NCI-H774 (cell line): ENCODE measurements at regions not wholly inside any gene's neighbourhood (a gene's known extent, or its start where the extent isn't known, plus 50 kb on each side); places are given as distances from the start of the nearest gene placed in this dataset.
"Not testable (repeated sequence)": the region's sequence is repeated elsewhere in the genome, so short reads cannot be mapped to it uniquely, and the experiment has no call there.

ENCODE experiments used
- DNase-seq: peaks from one replicate; lab custom pipeline; 2025; lab: John Stamatoyannopoulos, UW

GRCh38 chr16:85221771-85222154 lies 109.5 kb upstream of the CIBAR2 start:
- DNase-seq = no peak

- no peak for DNase-seq
Observed at GRCh38 chr16:85222155-85222863, 110.0 kb upstream of the CIBAR2 start.

GRCh38 chr16:85225257-85225656 lies 113.0 kb upstream of the CIBAR2 start:
- no peak for DNase-seq

GRCh38 chr16:85225721-85226120 lies 113.4 kb upstream of the CIBAR2 start:
- DNase-seq = no peak

- DNase-seq = no peak
Observed at GRCh38 chr16:85227084-85227945, 115.0 kb upstream of the CIBAR2 start.

GRCh38 chr16:85227946-85228862 lies 115.9 kb upstream of the CIBAR2 start:
- DNase-seq = no peak

GRCh38 chr16:85228970-85229430 lies 116.7 kb upstream of the CIBAR2 start:
- no peak for DNase-seq

GRCh38 chr16:85229869-85230462 lies 117.7 kb upstream of the CIBAR2 start:
- no peak for DNase-seq

GRCh38 chr16:85230764-85231383 lies 118.6 kb upstream of the CIBAR2 start:
- DNase-seq = not testable (repeated sequence)

GRCh38 chr16:85231959-85232358 lies 119.7 kb upstream of the CIBAR2 start:
- DNase-seq = no peak

- DNase-seq = no peak
Observed at GRCh38 chr16:85232369-85233142, 120.3 kb upstream of the CIBAR2 start.

- no peak for DNase-seq
Observed at GRCh38 chr16:85233516-85233915, 121.2 kb upstream of the CIBAR2 start.

- DNase-seq = no peak
Observed at GRCh38 chr16:85234310-85235204, 122.3 kb upstream of the CIBAR2 start.

- no peak for DNase-seq
Observed at GRCh38 chr16:85235991-85236817, 123.9 kb upstream of the CIBAR2 start.

GRCh38 chr16:85236818-85237150 lies 124.5 kb upstream of the CIBAR2 start:
- no peak for DNase-seq

GRCh38 chr16:85237817-85238216 lies 125.5 kb upstream of the CIBAR2 start:
- DNase-seq = no peak

- no peak for DNase-seq
Observed at GRCh38 chr16:85238233-85238647, 126.0 kb upstream of the CIBAR2 start.

- DNase-seq = no peak
Observed at GRCh38 chr16:85239239-85239638, 127.0 kb upstream of the CIBAR2 start.

GRCh38 chr16:85239871-85240270 lies 127.6 kb upstream of the CIBAR2 start:
- DNase-seq = no peak
